SH-SY5Y (cell line): ENCODE measurements at regions not wholly inside any gene's neighbourhood (a gene's known extent, or its start where the extent isn't known, plus 50 kb on each side); places are given as distances from the start of the nearest gene placed in this dataset.

ENCODE experiments used
- GATA2 ChIP-seq: IDR thresholded peaks from 2 replicates; pipeline ENCODE4 v1.6.1; 2011; ENCODE audit warnings: mild to moderate bottlenecking, low read depth, low read length
- GATA3 ChIP-seq: IDR thresholded peaks from 2 replicates; pipeline ENCODE4 v1.6.1; 2011; ENCODE audit warnings: low read depth, mild to moderate bottlenecking, low read length, moderate library complexity

GRCh38 chr2:105521176-105521575 is 122.3 kb upstream of the FHL2 start:
- TF ChIP-seq GATA3 = no peak
- no peak for TF ChIP-seq GATA2
